ENCODE measurements at regions not wholly inside any gene's neighbourhood (a gene's known extent, or its start where the extent isn't known, plus 50 kb on each side); places are given as distances from the start of the nearest gene placed in this dataset.

DNA sequence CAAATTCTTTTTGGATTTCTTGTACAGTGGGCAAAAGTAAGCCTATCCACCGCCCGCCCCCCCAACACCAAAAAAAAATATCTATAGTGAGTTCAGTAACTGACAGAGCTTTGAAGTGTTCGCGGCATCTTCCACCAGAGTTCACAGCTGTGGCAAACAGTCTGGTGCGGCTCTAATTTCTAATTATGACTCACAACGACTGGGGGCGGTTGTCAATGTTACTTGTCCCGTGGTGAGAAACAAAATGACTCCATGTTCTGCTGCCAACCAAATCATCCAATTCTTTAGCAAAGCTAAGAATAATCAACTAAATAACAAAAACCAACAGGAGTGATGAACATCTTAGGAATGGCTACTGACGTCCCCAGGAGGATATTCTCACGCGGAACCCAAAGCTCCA, 392.5 kb upstream of the SALL3 start:
- DNase-seq, result no peak

- DNase-seq, result no peak
These were observed 391.7 kb upstream of the SALL3 start for GRCh38 chr18:78587626-78588600.

DNA sequence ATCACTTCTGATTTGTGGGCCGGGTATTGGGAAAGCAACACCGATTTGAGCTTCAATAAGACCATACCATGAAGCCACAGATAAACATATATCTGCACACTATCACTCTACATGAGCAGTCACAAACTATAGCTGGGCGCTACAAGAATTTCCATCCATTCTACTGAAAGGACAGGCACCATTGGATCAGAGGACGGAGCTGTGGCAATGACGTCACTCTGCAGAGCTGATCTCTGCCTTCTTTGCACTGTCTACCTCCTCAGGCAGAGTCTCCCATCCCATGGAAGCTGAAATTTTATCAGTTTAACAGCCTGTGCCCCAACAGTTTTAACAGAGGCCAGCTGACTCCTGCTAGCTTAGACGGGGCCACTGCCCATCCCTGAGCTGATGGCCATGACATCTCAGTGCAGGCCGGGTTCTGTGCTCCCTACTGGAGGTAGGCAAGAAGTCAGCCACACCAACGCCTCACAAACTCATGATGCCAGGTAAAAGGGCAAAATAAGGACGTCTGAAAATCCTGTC, 389.6 kb upstream of the SALL3 start:
- DNase-seq, result no peak

DNA sequence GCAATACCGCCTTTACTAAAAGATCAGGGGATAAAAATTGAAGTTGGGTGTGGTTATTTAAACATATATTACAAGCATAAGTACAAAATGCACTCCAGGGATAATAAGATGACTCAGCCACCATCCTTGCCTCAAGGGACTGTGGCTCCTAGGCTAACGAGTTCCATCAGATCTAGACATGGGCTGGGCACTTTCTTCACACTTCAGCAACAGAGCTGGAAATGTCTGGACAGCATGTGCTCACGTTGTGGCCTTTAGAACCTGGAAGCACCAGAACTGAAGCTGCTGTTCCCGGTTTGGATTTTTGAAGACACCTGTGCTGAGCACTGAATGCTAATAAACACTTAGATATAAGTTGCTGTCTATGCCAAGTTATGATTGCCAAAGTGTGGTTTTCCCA, 384.2 kb upstream of the SALL3 start:
- DNase-seq, result no peak

- no peak for DNase-seq
These were observed 383.6 kb upstream of the SALL3 start for GRCh38 chr18:78595924-78596573.

DNA sequence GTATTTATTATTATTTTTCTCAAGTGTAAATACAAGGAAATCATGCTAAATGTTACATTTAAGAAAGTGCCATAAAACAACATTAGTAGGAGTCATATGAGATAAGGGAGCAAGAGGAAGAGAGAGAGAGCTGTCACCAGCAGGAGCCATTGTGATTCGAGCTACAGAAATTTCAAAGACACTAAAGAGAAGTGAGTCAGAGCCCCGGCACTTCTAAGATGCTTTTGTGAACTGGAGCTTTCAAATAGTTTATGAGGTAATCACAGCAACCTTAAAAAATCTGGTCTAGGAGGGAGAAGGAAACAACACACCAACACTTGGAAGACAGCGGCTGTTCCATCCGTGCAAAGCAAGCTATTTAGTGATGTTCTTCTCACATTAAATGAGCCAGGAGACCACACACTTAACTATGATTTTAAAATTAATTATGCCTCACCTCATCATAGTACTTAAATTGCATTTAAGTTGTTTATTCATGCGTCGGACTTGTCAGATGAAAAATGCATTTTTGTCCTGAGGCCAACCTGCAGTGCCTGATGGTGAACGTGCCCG, 382.7 kb upstream of the SALL3 start:
- no peak for DNase-seq

- no peak for DNase-seq
These were observed 378.3 kb upstream of the SALL3 start for GRCh38 chr18:78601349-78601748.

DNA sequence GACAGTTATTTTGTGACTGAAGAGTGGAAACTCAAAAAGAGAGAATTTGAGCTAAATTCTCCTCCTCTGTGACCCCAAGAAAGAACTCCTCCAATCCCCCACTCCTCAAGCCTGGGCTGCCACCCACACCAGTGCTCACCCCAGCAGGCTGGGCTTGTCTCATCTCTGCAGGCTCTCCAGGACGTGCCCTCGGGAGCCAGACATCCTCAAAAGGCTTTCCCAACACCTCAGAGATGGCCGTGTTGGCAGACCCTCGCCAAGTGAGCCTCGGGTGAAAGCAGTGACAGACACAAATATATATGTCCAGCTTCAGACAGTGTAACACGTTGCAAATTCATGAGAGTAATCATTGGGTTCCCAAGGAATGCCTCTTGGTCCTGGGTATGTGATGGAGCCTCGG, 377.7 kb upstream of the SALL3 start:
- DNase-seq, result no peak

- no peak for DNase-seq
These were observed 377.2 kb upstream of the SALL3 start for GRCh38 chr18:78602430-78602829.

DNA sequence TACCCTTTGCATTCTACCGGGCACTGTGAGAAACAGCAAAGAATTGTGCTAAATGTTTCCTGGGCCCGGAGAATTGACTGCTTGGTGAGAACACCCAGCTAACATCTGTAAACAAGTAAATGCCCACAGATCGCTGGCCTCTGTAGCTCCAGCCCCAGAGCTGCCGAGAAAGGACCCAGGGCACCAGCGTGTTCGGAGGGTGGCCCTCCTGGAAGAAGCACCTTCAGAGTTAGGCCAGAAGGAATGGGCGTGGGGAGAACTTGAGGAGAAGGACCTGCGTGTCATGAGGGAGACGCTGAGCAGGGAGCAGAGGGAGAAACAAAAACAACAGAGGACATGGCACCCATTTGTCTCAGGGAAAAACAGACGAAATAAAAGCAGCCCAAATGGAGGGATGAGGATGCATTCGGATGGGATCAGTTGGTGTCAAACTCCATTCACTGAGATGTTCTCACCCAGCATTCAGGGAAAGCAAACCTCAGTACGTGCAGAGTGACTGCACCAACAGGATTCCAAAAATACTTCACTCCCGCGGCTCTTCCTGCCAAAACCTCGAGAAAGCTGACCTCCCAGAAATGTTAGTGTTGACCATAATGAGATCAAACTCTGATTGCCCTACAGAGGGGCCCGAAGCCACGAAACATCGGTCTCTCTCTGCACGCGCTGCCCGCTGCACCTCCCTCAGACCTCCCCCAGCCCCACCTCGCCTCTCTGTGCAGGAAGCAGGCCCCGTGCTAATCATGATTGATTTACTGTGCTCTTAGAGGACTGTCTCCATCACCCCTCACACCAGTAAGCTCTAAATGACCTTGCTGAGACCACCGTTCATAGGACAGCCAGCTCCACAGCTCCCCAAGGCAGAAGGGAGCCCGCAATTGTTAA, 376.3 kb upstream of the SALL3 start:
- DNase-seq, result no peak

DNA sequence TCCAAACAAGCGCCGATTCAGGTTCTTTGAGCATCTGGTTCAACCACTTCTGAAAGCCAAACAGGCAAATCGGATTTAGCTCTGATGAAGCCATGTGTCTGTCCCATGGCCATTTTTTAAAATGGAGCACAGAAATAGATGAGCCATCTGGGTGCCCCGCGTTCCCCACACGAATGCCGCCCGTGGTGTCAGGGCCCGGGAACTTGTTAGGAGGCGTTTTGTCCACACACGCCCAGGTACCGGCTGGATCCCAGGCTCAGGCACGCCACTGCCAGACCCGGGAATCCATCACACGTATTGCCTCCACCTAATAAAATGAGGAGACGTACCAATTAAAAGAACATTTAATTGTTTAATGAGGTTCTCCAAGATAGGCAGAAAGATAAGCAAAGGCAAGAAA, 374.4 kb upstream of the SALL3 start:
- DNase-seq, result no peak

DNA sequence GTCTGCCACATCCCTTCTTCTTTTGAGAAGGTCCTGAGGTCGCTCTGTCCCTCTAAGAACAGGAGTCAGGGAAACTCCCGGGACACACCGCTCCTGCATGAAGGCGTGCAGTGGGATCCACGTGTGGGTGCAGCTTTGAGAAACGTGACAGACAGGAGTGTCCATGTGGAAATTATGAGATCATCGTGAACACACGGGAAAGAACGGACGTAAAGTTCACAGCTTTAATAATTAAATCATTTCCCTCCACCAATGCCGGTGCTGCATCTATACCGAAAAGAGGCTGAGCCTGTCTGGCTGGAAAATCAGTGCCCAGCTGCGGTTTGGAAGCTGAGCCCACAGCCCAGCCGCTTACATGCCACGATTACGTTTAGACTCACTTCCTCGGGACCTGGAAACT, 372.4 kb upstream of the SALL3 start:
- DNase-seq, result no peak

- DNase-seq, result no peak
These were observed 371.8 kb upstream of the SALL3 start for GRCh38 chr18:78607784-78608183.

- DNase-seq, result no peak
These were observed 369.4 kb upstream of the SALL3 start for GRCh38 chr18:78610179-78610578.

DNA sequence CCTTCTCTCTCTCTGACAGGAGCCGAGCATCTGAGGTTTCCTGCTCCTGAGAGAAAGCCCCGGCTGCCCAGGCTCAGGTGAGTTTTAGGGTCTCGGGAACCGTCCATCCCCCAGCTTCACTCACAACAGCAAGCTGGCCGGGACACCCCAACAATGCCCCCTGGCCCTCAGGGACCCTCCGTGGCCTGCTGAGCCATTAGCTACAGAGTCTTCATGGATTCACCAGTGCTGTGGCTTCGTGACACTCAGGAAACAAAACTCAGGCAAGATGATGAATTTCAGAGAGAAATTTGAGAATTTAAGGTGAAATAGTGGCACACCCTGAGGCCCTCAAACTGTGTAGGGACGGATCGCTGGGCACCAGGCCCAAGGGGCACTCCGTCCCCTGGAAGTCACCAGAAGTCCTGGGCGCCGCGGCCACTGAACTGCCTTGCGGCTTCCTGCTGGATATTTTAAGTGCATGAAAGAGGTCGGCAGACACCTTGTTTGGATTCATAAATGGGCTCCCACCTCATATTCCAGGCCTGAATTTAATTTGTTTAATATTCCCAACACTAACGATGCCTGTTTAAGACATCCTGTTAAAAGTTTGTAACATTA, 368.3 kb upstream of the SALL3 start:
- no peak for DNase-seq

DNA sequence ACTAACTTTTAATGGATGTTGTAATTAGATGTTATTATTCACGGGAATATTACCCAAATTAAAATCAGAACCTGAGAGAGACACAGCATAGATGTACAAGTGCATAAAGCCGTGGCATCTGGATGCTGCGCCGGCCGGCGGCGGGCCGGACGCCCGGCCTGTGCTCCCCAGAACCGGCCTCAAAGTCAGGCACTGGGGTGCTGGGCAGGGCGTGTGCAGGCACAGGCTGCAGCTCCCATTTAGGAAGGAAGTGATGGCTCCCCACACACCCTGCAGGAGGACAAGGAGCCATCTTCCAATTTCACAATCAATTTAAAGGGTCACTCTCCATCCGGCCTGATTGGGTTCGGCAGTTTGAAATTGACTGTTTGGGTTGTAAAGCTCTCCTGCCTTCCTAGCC, 367.7 kb upstream of the SALL3 start:
- DNase-seq, result no peak

DNA sequence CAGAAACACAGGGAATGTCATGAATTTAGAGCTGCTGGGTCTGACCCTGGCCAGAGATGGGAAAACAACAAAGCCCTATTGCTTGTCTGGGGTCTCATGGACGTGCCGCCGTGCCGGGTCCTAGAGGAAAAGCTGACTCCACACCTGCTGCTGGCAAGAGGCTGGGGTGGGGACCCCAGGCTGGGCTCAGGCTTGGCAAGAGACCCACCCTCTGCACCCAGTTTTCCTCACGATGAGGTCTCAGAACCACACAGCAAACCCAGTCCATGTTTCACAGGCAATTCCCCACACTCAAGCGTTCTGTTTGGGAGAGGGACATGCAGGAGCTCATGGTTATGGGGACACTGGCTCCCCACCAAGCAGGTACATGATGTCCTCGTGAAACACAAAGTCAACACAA, 367.3 kb upstream of the SALL3 start:
- no peak for DNase-seq

- no peak for DNase-seq
These were observed 366.8 kb upstream of the SALL3 start for GRCh38 chr18:78612801-78613200.

DNA sequence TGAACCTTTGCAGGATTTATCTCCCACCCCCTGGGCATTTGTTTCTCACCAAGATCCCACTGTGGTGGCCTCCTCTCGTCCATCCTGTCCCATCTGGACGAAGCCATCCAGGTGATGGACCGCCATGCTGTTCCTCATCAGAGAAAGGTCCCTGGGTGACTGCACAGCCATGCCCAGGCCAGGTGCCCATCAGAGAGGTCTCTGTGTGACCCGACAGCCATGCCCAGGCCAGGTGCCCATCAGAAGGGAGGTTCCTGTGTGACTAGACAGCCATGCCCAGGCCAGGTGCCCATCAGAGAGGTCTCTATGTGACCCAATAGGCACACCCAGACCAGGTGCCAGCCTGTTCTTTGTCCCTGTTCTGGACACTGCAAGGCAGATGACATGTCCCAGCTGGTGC, 360.9 kb upstream of the SALL3 start:
- no peak for DNase-seq

GRCh38 chr18:78619854-78620253, 359.8 kb upstream of the SALL3 start:
- no peak for DNase-seq

DNA sequence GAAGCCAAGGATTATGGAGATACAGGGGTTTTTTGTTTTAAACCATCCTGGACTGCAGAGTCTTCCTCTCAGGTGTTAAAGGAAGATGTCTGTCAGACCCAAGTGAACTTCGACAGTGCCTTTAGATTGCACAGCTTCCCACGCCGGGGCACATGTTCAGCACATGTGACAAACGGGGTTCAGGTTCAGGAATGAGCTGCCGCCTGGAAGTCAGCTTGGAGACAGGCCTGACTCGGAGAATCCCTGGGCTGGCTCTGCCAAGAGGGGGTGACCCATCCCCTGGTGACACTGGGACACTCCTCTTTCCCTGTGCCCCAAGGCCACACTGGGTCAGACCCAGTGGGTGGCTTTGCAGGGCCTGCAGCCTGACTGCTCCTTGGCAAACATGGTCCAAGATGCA, 359.3 kb upstream of the SALL3 start:
- no peak for DNase-seq

- no peak for DNase-seq
These were observed 358.4 kb upstream of the SALL3 start for GRCh38 chr18:78621141-78621755.

Data from stimulated activated CD4-positive, alpha-beta T cell treated with anti-CD3 and anti-CD28 coated beads, Interleukin-4, amount 100 ng/mL, for 1 hour (primary cell).